Caco-2 (cell line): ENCODE measurements at regions not wholly inside any gene's neighbourhood (a gene's known extent, or its start where the extent isn't known, plus 50 kb on each side); places are given as distances from the start of the nearest gene placed in this dataset.

Experiments
- BruUV-seq: library from RNA; stranded (reverse); fragments of 400-500 nt; replicated peaks from 2 replicates; lab custom pipeline; 2021; lab: Mats Ljungman, UMichigan
- CTCF ChIA-PET: fragments of 300-600 bp; sonication (Branson Sonifier 250); formaldehyde crosslinking; loops from one replicate; lab custom pipeline; 2022; ENCODE audit warnings: antibody characterized with exemption; lab: Charles Lee
- POLR2A ChIA-PET: fragments of 300-600 bp; sonication (Branson Sonifier 250); formaldehyde crosslinking; loops from one replicate; lab custom pipeline; 2022; ENCODE audit warnings: antibody characterized with exemption; lab: Charles Lee
- DNase-seq, 2 experiments: peaks; one replicate each; pipeline versions ENCODE4 v3.0.0 to v3.0.0-alpha.2; 2020 to 2022
- H3K27me3 ChIP-seq: replicated peaks from 2 replicates; pipeline ENCODE4 v1.6.0; 2011; ENCODE audit warnings: low read length; ENCODE audit not compliant: control insufficient read depth, insufficient read depth
- H3K36me3 ChIP-seq: 2 replicates; pipeline ENCODE4 v1.5.1; 2011; ENCODE audit warnings: low read length; ENCODE audit not compliant: control insufficient read depth, insufficient read depth
- H3K4me1 ChIP-seq: fragments of 250-450 bp; sonication (Bioruptor Pico); 2 replicates; pipeline ENCODE4 v1.5.1; 2020; ENCODE audit warnings: mild to moderate bottlenecking
- H3K4me3 ChIP-seq: 2 replicates; pipeline ENCODE4 v1.5.1; 2011; ENCODE audit warnings: low read depth, mild to moderate bottlenecking, control low read depth, low read length
- H3K9me3 ChIP-seq: fragments of 250-450 bp; sonication (Bioruptor Pico); 2 replicates; pipeline ENCODE4 v1.5.1; 2020; ENCODE audit warnings: mild to moderate bottlenecking, moderate library complexity
- H3K27ac Mint-ChIP-seq: one replicate; pipeline ENCODE4 v1.8.0; 2022; ENCODE audit warnings: mixed read lengths; ENCODE audit not compliant: unreplicated experiment
- H3K27me3 Mint-ChIP-seq: one replicate; pipeline ENCODE4 v1.8.0; 2022; ENCODE audit warnings: mixed read lengths; ENCODE audit not compliant: insufficient read depth, unreplicated experiment
- H3K36me3 Mint-ChIP-seq: one replicate; pipeline ENCODE4 v1.8.0; 2022; ENCODE audit warnings: mild to moderate bottlenecking, mixed read lengths; ENCODE audit not compliant: insufficient read depth, unreplicated experiment
- H3K4me1 Mint-ChIP-seq: one replicate; pipeline ENCODE4 v1.8.0; 2022; ENCODE audit warnings: low read depth, mixed read lengths; ENCODE audit not compliant: unreplicated experiment
- H3K4me3 Mint-ChIP-seq: one replicate; pipeline ENCODE4 v1.8.0; 2022; ENCODE audit warnings: mild to moderate bottlenecking, moderate library complexity, mixed read lengths; ENCODE audit not compliant: unreplicated experiment
- H3K9me3 Mint-ChIP-seq: one replicate; pipeline ENCODE4 v1.8.0; 2022; ENCODE audit warnings: mixed read lengths; ENCODE audit not compliant: unreplicated experiment
- intact Hi-C: fragments of 100-400 bp; cut with micrococcal nuclease; formaldehyde crosslinking; loops from one replicate; pipeline ENCODE4 v1.10.0; 2022; ENCODE audit not compliant: unreplicated experiment
- TF ChIP-seq, protein P1 (sequence below), 2 experiments: fragments of 200-600 bp in 1 of 2; IDR thresholded peaks; 1 replicate in 1 of 2; 2 replicates in 1 of 2; pipeline versions ENCODE4 v1.5.1 to v1.8.0; 2011 to 2022; ENCODE audit warnings: antibody characterized with exemption in 1 of 2, control low read depth in 1 of 2, inconsistent platforms in 1 of 2, low read depth in 1 of 2, low read length in 1 of 2, mild to moderate bottlenecking in 1 of 2, moderate library complexity in 1 of 2; ENCODE audit not compliant: insufficient read depth in 1 of 2, severe bottlenecking in 1 of 2, unreplicated experiment in 1 of 2

DNA sequence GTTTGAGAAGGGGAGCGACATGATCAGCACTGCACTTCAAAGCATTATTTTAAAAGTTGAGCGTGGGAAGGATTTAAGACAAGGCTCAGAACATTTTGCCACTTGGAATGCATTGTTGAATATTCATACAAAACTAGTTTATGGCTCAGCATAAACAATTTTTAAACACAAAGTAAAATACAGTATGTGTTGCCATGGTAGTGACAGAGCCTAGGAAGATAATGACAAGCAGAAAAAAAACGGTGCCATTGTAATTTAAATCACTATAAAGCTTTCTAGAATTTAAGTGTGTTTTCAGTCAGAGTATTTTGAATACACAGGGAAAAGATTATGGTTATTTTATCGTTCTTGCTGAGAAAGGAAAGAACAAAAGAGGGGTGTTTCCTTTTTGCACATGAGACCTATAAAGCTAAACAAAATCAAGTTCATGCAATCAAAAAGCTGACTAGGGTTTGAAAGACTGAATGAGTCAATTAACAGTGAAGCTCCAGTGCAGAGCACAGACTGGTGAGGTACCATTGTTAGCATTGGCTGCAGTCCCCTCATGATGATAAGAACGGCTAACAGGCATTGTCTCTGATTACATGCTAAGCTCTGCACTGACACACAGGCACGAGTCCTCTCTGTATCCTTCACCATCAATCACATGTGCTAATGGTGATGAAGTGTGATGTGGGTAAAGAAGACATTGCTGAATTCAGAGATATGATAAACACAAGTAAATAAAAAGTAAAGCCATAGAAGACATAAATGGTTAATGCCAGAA is 181.9 kb upstream of the VSTM2A start:
- no peaks in the 10 kb centered on the region for H3K36me3 Mint-ChIP-seq
- H3K9me3 Mint-ChIP-seq, result no peaks in the 10 kb centered on the region
- BruUV-seq, result no TSS peak
- no peak for DNase-seq
- no peaks in the 10 kb centered on the region for H3K9me3 ChIP-seq
- no peaks in the 10 kb centered on the region for H3K36me3 ChIP-seq
- no peaks in the 10 kb centered on the region for H3K4me1 Mint-ChIP-seq
- TF ChIP-seq, protein P1, sequence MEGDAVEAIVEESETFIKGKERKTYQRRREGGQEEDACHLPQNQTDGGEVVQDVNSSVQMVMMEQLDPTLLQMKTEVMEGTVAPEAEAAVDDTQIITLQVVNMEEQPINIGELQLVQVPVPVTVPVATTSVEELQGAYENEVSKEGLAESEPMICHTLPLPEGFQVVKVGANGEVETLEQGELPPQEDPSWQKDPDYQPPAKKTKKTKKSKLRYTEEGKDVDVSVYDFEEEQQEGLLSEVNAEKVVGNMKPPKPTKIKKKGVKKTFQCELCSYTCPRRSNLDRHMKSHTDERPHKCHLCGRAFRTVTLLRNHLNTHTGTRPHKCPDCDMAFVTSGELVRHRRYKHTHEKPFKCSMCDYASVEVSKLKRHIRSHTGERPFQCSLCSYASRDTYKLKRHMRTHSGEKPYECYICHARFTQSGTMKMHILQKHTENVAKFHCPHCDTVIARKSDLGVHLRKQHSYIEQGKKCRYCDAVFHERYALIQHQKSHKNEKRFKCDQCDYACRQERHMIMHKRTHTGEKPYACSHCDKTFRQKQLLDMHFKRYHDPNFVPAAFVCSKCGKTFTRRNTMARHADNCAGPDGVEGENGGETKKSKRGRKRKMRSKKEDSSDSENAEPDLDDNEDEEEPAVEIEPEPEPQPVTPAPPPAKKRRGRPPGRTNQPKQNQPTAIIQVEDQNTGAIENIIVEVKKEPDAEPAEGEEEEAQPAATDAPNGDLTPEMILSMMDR (IDR thresholded peaks at IDR 0.05; ENCODE audit: insufficient read depth in 1 of 2, low read depth in 1 of 2, low read length in 1 of 2, severe bottlenecking in 1 of 2, unreplicated experiment in 1 of 2), result no peak
- intact Hi-C loops, result no loop called here
- ChIA-PET POLR2A (no interaction called here), CTCF (no interaction called here)
- H3K4me1 ChIP-seq, result no peaks in the 10 kb centered on the region
- H3K27ac Mint-ChIP-seq, result no peak overlapping the region
- no peaks in the 10 kb centered on the region for H3K27me3 ChIP-seq
- H3K27me3 Mint-ChIP-seq, result peaks cover 4% of the 10 kb centered on the region
- no peak overlapping the region for H3K4me3 Mint-ChIP-seq
- H3K4me3 ChIP-seq, result no peak overlapping the region

DNA sequence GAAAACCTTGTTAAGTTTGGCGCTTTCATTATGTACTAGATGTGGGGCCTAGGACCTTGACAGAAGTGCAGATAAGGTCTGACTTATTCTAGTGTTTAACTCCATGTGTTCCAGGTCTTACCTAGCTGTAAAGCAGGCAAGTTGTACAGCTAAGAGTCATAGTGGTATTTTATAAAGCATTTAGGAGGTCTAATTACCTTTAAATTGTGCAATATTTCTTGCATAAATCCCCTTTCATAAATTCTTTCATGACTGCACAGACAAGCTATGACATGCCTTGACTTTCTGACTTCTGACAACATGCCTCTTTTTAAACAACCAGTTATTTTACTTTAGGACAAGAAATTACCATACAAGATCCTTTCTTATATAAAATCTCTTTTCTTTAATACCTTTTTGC is 151.6 kb upstream of the VSTM2A start:
- Histone ChIP-seq H3K27me3 (no peaks in the 10 kb centered on the region), H3K36me3 (no peaks in the 10 kb centered on the region), H3K9me3 (no peaks in the 10 kb centered on the region), H3K4me1 (0 out of 2 replicates have a peak, but pooled peaks cover 3% of the 10 kb centered on the region), H3K4me3 (no peak overlapping the region)
- Mint-ChIP-seq H3K27ac (no peak overlapping the region), H3K4me3 (no peak overlapping the region), H3K36me3 (no peaks in the 10 kb centered on the region), H3K27me3 (no peaks in the 10 kb centered on the region), H3K4me1 (peaks cover 7% of the 10 kb centered on the region), H3K9me3 (no peaks in the 10 kb centered on the region)
- no TSS peak for BruUV-seq
- DNase-seq, result no peak
- ChIA-PET CTCF (no interaction called here), POLR2A (no interaction called here)
- TF ChIP-seq, protein P1 (IDR thresholded peaks at IDR 0.05; ENCODE audit: insufficient read depth in 1 of 2, low read depth in 1 of 2, low read length in 1 of 2, severe bottlenecking in 1 of 2, unreplicated experiment in 1 of 2), result no peak
- intact Hi-C loops, result no loop called here

DNA sequence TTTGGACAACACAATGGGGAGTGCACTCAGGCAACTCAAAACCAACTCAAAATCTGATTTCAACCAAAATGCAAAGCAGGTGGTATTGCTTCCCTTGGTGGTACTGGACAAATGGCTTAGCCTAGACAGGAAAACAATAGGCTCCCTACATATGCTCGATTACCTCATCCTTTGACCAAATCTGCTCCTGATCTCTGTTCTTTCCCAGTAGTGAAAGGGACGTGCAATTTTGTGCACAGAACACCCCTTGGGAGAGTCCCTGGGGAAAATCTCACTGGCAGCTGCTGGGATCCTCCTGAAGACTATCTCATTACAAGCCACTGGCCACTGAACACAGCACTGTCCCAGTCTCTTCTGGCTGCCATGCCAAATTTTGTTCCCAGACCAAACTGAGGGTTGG is 149.2 kb upstream of the VSTM2A start:
- ChIA-PET POLR2A (no interaction called here), CTCF (no interaction called here)
- H3K4me1 Mint-ChIP-seq, result peaks cover 7% of the 10 kb centered on the region
- intact Hi-C loops, result no loop called here
- no TSS peak for BruUV-seq
- Histone ChIP-seq H3K4me1 (0 out of 2 replicates have a peak, but pooled peaks cover 3% of the 10 kb centered on the region), H3K27me3 (no peaks in the 10 kb centered on the region), H3K36me3 (no peaks in the 10 kb centered on the region), H3K9me3 (no peaks in the 10 kb centered on the region), H3K4me3 (no peak overlapping the region)
- no peaks in the 10 kb centered on the region for H3K36me3 Mint-ChIP-seq
- no peak overlapping the region for H3K27ac Mint-ChIP-seq
- H3K9me3 Mint-ChIP-seq, result no peaks in the 10 kb centered on the region
- H3K4me3 Mint-ChIP-seq, result no peak overlapping the region
- TF ChIP-seq, protein P1 (IDR thresholded peaks at IDR 0.05; ENCODE audit: insufficient read depth in 1 of 2, low read depth in 1 of 2, low read length in 1 of 2, severe bottlenecking in 1 of 2, unreplicated experiment in 1 of 2), result no peak
- no peak for DNase-seq
- H3K27me3 Mint-ChIP-seq, result no peaks in the 10 kb centered on the region
